GM13977 (cell line): ENCODE measurements at regions not wholly inside any gene's neighbourhood (a gene's known extent, or its start where the extent isn't known, plus 50 kb on each side); places are given as distances from the start of the nearest gene placed in this dataset.

Source experiments
- DNase-seq: peaks from one replicate; pipeline ENCODE4 v3.0.0; 2012; ENCODE audit warnings: low spot score
- CTCF ChIP-seq: IDR thresholded peaks from 2 replicates; pipeline ENCODE4 v1.5.1; 2012; ENCODE audit warnings: mild to moderate bottlenecking, control low read depth; ENCODE audit not compliant: insufficient read depth; ENCODE audit errors: extremely low read depth, missing control alignments
- in situ Hi-C: fragments of 300-500 bp; cut with MboI; formaldehyde crosslinking; loops from one replicate; pipeline ENCODE4 v1.12.0; 2022; ENCODE audit warnings: low sequenced_read_pairs, low pct_unique_long_range_greater_than_20kb, mixed read lengths, inconsistent platforms; ENCODE audit not compliant: unreplicated experiment

GRCh38 chr20:61031101-61031830 is 220.8 kb upstream of the CDH4 start:
- no peak for TF ChIP-seq CTCF
- DNase-seq = no peak
- in situ Hi-C loops = no loop called here

- in situ Hi-C loops = no loop called here
- no peak for TF ChIP-seq CTCF
- no peak for DNase-seq
Observed at GRCh38 chr20:61037498-61037897, 214.6 kb upstream of the CDH4 start.

GRCh38 chr20:61041481-61041880 is 210.6 kb upstream of the CDH4 start:
- TF ChIP-seq CTCF = no peak
- no peak for DNase-seq
- in situ Hi-C loops = no loop called here

- DNase-seq = no peak
- TF ChIP-seq CTCF = no peak
- in situ Hi-C loops = no loop called here
Observed at GRCh38 chr20:61042506-61043385, 209.3 kb upstream of the CDH4 start.

- TF ChIP-seq CTCF = no peak
- DNase-seq = no peak
- in situ Hi-C loops = no loop called here
Observed at GRCh38 chr20:61043681-61044080, 208.4 kb upstream of the CDH4 start.

GRCh38 chr20:61044499-61044898 is 207.6 kb upstream of the CDH4 start:
- no peak for DNase-seq
- in situ Hi-C loops = no loop called here
- no peak for TF ChIP-seq CTCF
